HG03108 (cell line): ENCODE measurements at regions not wholly inside any gene's neighbourhood (a gene's known extent, or its start where the extent isn't known, plus 50 kb on each side); places are given as distances from the start of the nearest gene placed in this dataset.
"Not testable (repeated sequence)": the region's sequence is repeated elsewhere in the genome, so short reads cannot be mapped to it uniquely, and the experiment has no call there.

Experiments used
- ATAC-seq: cut with Tn5 transposase; IDR thresholded peaks from one replicate; pipeline ENCODE4 v1.9.1; 2021; ENCODE audit warnings: moderate library complexity; ENCODE audit not compliant: unreplicated experiment

GRCh38 chrX:9372866-9373265 lies 92.0 kb upstream of the TBL1X start:
- ATAC-seq = no peak

GRCh38 chrX:9373789-9374188 lies 91.1 kb upstream of the TBL1X start:
- ATAC-seq = no peak

DNA sequence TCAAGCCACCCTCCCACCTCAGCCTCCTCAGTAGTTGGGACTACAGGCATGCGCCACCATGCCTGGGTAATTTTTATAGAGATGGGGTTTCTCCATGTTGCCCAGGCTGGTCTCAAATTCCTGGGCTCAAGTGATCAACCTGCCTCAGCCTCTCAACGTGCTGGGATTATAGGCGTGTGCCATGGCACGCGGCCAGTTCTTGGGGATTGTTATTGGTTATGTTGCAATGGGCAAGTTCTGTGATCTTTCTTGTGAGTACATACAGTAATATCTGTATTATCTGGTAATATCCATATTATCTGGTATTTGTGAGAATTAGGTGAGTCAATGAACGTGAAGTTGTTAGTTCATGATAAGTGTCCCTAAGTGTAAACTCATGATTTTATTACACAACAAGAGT lies 90.3 kb upstream of the TBL1X start:
- ATAC-seq = no peak

GRCh38 chrX:9376111-9376510 lies 88.7 kb upstream of the TBL1X start:
- no peak for ATAC-seq

GRCh38 chrX:9377216-9377615 lies 87.6 kb upstream of the TBL1X start:
- not testable (repeated sequence) for ATAC-seq

- no peak for ATAC-seq
These were observed 85.7 kb upstream of the TBL1X start for GRCh38 chrX:9378980-9379696.

DNA sequence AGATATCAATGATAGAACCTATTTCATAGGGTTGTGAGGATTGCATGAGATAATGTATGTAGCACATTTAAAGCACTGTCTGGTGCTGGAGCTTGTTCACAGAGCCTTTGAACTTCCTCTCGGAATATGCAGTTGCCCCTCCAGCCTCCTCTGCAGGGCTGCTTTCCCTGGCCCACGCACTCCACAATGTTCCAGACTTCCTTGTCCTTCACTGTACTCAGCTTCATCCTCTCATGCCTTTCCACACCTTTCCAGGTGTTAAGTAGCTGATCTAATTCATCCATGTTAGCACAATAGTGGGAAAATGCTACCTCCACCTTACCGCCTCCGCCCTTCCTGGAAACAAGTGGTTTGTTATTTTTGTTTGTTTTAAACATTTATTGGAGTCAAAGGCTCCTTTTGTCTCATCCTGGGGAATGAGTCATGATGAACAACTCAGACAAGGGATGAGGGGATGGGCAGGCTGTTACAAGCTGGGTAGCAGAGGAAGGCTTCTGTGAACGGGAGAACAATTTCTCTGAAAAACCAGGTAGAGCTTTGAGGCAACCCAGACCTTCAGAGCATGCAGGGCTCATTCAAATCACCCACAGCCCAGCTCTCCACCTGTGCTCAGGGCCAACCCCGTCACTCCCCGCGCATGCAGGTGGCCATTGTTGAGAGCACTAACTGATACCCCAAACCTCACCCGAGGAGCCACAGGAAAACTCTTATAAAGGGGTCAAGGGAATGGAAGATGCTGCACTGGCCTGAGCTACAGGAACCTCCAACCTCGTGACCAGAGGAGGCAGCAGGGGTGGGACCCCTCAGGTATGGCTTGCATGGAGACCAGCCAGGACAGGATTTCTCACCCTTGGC lies 84.9 kb upstream of the TBL1X start:
- ATAC-seq = no peak

- ATAC-seq = no peak
These were observed 81.2 kb upstream of the TBL1X start for GRCh38 chrX:9383655-9384054.

DNA sequence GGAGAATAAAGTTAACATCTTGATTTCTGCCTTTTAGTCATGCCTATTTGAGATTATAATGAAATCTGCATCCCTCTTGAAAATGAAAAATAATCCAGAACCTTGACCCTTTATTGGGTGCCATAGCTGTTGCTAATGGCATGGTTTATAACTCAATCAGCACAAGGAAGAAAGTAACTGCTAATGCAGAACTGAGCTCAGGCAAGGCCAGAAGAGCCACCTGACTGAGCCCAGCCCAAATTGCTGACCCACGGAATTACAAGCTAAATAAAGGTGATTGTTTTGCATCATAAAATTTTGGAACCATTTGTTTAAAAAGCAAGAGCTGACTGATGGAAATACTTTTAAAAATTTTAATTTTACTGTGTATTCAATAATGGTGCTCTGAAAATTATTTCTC lies 76.4 kb upstream of the TBL1X start:
- no peak for ATAC-seq

DNA sequence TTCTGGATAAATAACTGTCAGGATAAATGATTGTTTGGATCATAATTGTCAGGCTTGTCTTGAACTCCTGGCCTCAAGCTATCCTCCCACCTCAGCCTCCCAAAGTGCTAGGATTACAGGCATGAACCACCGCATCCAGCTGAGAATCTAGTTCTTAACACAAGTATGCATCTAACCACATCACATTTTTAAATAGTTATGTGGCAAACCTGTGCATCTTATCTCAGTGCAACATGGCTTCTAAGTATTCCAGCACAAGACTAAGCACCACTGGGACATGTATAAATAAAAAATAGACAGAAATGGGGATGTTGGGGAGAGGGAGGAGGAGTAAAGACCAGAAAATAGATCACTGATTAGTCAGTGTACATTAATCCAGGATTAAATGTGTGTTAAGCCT lies 74.7 kb upstream of the TBL1X start:
- ATAC-seq = no peak

DNA sequence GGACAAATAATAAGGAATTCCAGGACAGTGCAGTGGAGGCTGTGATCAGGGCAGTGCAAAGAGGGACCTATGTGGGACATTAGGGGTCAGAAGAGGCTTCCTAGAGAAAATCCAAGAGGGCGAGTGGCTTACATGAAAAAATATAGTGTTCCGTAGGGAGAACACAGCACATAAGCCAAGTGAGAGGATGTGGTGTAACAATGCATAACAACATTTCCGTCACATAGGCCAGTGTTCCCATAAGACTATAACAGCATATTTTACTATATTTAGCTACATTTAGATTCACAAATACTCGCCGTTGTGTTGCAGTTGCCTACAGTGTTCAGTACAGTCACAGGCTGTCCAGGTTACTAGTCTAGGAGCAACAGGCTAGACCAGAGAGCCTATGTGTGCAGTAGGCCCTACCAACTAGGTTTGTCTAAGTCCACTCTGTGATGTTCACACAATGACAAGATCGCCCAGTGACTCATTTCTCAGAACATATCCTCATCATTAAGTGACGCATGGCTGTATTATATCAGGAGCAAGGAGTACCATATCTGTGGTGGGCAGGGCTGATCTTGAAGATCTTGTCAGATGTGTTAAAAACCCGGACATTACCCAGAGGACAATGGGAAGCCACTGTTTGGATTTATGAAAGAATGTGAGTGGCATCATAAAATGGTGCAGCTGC lies 74.0 kb upstream of the TBL1X start:
- no peak for ATAC-seq

GRCh38 chrX:9392445-9392844 lies 72.4 kb upstream of the TBL1X start:
- no peak for ATAC-seq

DNA sequence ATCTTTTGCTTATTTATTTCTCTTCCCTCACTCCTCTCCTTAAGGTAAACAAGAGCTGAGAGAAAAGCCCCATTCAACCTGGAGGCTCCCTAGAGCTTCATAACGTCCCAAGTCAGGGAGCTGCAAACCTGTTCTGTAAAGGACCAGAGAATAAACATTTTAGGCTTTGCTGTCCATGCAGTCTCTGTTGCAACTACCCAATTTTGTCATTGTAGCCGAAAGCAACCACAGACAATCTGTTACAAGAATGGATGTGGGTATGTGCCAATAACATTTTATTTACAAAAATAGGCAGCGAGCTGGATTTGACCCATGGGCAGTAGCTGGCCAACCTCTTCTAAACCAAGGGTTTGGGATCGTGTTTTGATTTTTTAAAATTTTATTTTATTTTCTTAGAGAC lies 71.3 kb upstream of the TBL1X start:
- ATAC-seq = no peak

- ATAC-seq = no peak
These were observed 70.6 kb upstream of the TBL1X start for GRCh38 chrX:9394212-9394611.

DNA sequence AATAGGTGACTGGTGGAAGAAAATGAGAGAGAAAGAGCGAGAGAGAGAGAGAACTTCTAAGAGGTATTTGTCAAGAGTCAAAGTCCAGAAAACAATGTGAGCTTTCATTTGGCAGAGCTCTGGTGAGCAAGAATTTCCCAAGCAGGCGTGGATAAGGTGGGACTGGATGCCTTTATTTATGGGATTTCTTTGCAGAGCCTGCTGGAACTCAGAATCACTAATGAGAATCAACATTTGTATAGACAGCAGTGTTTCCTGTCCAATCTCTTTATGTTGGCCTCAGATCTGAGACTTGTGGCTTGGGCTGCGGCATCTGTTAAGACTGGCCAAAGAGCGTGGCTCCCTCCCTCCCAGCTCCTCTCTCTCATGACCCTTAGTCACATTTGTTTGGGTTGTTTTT lies 67.9 kb upstream of the TBL1X start:
- no peak for ATAC-seq

- ATAC-seq = no peak
These were observed 63.8 kb upstream of the TBL1X start for GRCh38 chrX:9401051-9401450.

GRCh38 chrX:9403374-9403773 lies 61.5 kb upstream of the TBL1X start:
- ATAC-seq = no peak

GRCh38 chrX:9405635-9406034 lies 59.2 kb upstream of the TBL1X start:
- not testable (repeated sequence) for ATAC-seq

DNA sequence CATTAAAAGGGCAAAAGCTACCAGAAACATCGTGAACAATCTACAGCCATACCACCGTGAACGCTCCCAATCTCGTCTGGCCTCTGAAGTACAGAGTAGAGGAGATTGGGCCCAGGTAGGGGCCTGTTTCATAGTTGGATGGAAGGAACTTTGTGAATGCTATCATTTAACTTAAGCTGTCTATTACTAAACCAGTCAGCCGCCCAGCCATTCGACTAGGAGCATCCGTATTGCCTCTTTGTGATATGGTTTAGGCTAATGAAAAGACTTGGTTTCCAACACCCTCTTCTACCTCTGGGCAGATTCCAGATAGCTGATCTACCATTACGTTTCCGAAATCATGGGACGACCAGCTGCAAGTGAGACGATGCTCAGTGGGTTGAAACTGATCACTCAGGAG lies 54.0 kb upstream of the TBL1X start:
- not testable (repeated sequence) for ATAC-seq

- ATAC-seq = not testable (repeated sequence)
These were observed 53.2 kb upstream of the TBL1X start for GRCh38 chrX:9411682-9412081.

GRCh38 chrX:9414416-9414815 lies 50.4 kb upstream of the TBL1X start:
- no peak for ATAC-seq
